ENCODE measurements at regions not wholly inside any gene's neighbourhood (a gene's known extent, or its start where the extent isn't known, plus 50 kb on each side); places are given as distances from the start of the nearest gene placed in this dataset.

DNA sequence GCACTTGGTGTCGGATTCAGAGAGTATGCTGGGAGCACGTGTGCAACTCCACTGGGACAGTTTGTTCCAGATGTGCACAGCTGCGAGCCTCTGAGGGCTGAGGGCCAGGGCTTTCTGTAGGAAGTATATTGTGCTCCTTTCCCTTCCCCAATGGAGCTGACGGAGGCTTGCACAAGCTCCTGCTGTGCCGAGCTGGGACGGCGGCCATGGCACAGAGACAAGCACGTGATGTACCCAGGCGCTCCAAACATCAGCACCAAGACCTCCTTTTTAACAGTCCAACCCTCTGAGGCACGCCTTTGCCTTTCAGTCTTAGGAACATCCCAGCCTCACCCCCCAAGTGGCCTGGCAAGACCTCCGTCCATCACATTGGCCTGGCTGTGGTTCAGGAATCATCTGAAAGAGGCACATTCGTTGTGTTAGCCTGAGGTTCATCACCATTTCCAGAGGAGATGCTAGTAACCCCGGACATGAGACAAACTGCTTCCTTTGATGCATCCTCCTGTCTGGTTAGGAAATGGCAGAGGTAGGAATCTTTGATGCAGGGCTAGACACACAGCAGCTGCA is 339.2 kb upstream of the KAZN start:
- ChIA-PET CTCF (interaction anchor here (0.9 kb wide), 1 partner anchor 11 kb away, joined by 3 read pairs; no protein-coding TSS in a partner anchor), POLR2A (no interaction called here)
- TF ChIP-seq, protein P1, sequence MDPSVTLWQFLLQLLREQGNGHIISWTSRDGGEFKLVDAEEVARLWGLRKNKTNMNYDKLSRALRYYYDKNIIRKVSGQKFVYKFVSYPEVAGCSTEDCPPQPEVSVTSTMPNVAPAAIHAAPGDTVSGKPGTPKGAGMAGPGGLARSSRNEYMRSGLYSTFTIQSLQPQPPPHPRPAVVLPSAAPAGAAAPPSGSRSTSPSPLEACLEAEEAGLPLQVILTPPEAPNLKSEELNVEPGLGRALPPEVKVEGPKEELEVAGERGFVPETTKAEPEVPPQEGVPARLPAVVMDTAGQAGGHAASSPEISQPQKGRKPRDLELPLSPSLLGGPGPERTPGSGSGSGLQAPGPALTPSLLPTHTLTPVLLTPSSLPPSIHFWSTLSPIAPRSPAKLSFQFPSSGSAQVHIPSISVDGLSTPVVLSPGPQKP (IDR thresholded peaks at IDR 0.05; ENCODE audit: low read depth, low read length), result no peak
- no peak for TF ChIP-seq ZC3H11A (IDR thresholded peaks at IDR 0.05)
- TF ChIP-seq, protein P2, sequence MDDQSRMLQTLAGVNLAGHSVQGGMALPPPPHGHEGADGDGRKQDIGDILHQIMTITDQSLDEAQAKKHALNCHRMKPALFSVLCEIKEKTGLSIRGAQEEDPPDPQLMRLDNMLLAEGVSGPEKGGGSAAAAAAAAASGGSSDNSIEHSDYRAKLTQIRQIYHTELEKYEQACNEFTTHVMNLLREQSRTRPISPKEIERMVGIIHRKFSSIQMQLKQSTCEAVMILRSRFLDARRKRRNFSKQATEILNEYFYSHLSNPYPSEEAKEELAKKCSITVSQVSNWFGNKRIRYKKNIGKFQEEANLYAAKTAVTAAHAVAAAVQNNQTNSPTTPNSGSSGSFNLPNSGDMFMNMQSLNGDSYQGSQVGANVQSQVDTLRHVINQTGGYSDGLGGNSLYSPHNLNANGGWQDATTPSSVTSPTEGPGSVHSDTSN (IDR thresholded peaks at IDR 0.05), result no peak
- no peak for TF ChIP-seq BHLHE40 (IDR thresholded peaks at IDR 0.05; ENCODE audit: low read depth, low read length)
- TF ChIP-seq MAFK (IDR thresholded peaks at IDR 0.05; ENCODE audit: partially characterized antibody), result no peak
- TF ChIP-seq FOXS1 (CRISPR knock-in tag; IDR thresholded peaks at IDR 0.05), result no peak
- TF ChIP-seq ZSCAN20 (CRISPR knock-in tag; IDR thresholded peaks at IDR 0.05), result no peak
- no peak for TF ChIP-seq ZFP36 (IDR thresholded peaks at IDR 0.05; ENCODE audit: borderline replicate concordance, partially characterized antibody)
- TF ChIP-seq PHF8 (IDR thresholded peaks at IDR 0.05; ENCODE audit: borderline replicate concordance, low read depth), result no peak
- TF ChIP-seq SREBF2 (IDR thresholded peaks at IDR 0.05), result no peak
- TF ChIP-seq MAZ (IDR thresholded peaks at IDR 0.05; ENCODE audit: borderline replicate concordance, low read depth, low read length), result no peak
- TF ChIP-seq CBX2 (IDR thresholded peaks at IDR 0.05; ENCODE audit: borderline replicate concordance, low read depth), result no peak
- TF ChIP-seq GATA3 (IDR thresholded peaks at IDR 0.05; ENCODE audit: borderline replicate concordance), result no peak
- TF ChIP-seq HEYL (CRISPR knock-in tag; IDR thresholded peaks at IDR 0.05), result no peak
- TF ChIP-seq EP300 (IDR thresholded peaks at IDR 0.05), result no peak
- TF ChIP-seq SMC3 (IDR thresholded peaks at IDR 0.05), result no peak
- TF ChIP-seq, protein P3, sequence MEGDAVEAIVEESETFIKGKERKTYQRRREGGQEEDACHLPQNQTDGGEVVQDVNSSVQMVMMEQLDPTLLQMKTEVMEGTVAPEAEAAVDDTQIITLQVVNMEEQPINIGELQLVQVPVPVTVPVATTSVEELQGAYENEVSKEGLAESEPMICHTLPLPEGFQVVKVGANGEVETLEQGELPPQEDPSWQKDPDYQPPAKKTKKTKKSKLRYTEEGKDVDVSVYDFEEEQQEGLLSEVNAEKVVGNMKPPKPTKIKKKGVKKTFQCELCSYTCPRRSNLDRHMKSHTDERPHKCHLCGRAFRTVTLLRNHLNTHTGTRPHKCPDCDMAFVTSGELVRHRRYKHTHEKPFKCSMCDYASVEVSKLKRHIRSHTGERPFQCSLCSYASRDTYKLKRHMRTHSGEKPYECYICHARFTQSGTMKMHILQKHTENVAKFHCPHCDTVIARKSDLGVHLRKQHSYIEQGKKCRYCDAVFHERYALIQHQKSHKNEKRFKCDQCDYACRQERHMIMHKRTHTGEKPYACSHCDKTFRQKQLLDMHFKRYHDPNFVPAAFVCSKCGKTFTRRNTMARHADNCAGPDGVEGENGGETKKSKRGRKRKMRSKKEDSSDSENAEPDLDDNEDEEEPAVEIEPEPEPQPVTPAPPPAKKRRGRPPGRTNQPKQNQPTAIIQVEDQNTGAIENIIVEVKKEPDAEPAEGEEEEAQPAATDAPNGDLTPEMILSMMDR (IDR thresholded peaks at IDR 0.05), result no peak
- no peak for TF ChIP-seq CHD2 (IDR thresholded peaks at IDR 0.05; ENCODE audit: low read length, partially characterized antibody)
- no peak for FAIRE-seq
- H3K9me3 ChIP-seq, result no peaks in the 10 kb centered on the region
- no peak overlapping the region for H3K4me2 ChIP-seq
- no peak overlapping the region for H3K4me3 ChIP-seq
- no peaks in the 10 kb centered on the region for H3K4me1 ChIP-seq
- ATAC-seq, result no peak
- 37% methylated on average over 9 of the region's 13 CpGs for WGBS (ENCODE audit: missing lambda C conversion rate)
- no peak overlapping the region for H3K27ac ChIP-seq
- no peak for DNase-seq (ENCODE audit: low read depth in 1 of 2, low spot score in 1 of 2)

DNA sequence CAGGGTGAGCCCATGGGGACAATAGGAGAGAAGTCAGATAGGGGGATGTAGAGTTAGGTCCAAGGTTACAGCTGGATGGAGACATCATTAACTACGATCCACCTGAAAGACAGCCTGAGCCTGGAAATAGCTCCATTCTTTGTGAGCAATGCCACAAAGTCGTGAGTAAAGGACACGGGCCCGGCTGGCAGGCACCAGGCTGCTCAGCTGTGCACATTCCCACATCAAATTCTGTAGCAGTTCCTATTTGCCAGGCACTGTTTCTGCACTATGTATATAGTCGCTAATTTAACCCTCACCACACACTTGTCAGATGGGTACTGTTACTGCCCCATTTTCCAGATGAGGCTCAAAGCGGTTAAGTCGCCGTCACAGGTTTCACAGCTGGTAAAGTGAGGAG is 338.0 kb upstream of the KAZN start:
- POLR2A ChIA-PET, result no interaction called here
- H3K4me1 ChIP-seq, result no peaks in the 10 kb centered on the region
- DNase-seq (ENCODE audit: low read depth in 1 of 2, low spot score in 1 of 2), result no peak
- H3K4me3 ChIP-seq, result no peak overlapping the region
- no peaks in the 10 kb centered on the region for H3K9me3 ChIP-seq
- no peak overlapping the region for H3K27ac ChIP-seq
- TF ChIP-seq, protein P2 (IDR thresholded peaks at IDR 0.05), result no peak
- TF ChIP-seq, protein P3 (IDR thresholded peaks at IDR 0.05), result no peak
- no peak for TF ChIP-seq BHLHE40 (IDR thresholded peaks at IDR 0.05; ENCODE audit: low read depth, low read length)
- no peak for TF ChIP-seq RFX5 (IDR thresholded peaks at IDR 0.05)
- TF ChIP-seq, protein P4, sequence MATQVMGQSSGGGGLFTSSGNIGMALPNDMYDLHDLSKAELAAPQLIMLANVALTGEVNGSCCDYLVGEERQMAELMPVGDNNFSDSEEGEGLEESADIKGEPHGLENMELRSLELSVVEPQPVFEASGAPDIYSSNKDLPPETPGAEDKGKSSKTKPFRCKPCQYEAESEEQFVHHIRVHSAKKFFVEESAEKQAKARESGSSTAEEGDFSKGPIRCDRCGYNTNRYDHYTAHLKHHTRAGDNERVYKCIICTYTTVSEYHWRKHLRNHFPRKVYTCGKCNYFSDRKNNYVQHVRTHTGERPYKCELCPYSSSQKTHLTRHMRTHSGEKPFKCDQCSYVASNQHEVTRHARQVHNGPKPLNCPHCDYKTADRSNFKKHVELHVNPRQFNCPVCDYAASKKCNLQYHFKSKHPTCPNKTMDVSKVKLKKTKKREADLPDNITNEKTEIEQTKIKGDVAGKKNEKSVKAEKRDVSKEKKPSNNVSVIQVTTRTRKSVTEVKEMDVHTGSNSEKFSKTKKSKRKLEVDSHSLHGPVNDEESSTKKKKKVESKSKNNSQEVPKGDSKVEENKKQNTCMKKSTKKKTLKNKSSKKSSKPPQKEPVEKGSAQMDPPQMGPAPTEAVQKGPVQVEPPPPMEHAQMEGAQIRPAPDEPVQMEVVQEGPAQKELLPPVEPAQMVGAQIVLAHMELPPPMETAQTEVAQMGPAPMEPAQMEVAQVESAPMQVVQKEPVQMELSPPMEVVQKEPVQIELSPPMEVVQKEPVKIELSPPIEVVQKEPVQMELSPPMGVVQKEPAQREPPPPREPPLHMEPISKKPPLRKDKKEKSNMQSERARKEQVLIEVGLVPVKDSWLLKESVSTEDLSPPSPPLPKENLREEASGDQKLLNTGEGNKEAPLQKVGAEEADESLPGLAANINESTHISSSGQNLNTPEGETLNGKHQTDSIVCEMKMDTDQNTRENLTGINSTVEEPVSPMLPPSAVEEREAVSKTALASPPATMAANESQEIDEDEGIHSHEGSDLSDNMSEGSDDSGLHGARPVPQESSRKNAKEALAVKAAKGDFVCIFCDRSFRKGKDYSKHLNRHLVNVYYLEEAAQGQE (IDR thresholded peaks at IDR 0.05), result no peak
- no peak for TF ChIP-seq FOSB (CRISPR knock-in tag; IDR thresholded peaks at IDR 0.05)
- TF ChIP-seq HOXB5 (CRISPR knock-in tag; IDR thresholded peaks at IDR 0.05), result no peak
- TF ChIP-seq ZC3H11A (IDR thresholded peaks at IDR 0.05), result no peak
- ATAC-seq, result no peak
- 56% methylated on average over 8 of the region's 8 CpGs for WGBS (ENCODE audit: missing lambda C conversion rate)
- CTCF ChIA-PET, result interaction anchor here (1.0 kb wide), 1 partner anchor 12 kb away, joined by 3 read pairs; no protein-coding TSS in a partner anchor
- H3K4me2 ChIP-seq, result no peak overlapping the region
- no peak for FAIRE-seq
